ENCODE measurements at regions not wholly inside any gene's neighbourhood (a gene's known extent, or its start where the extent isn't known, plus 50 kb on each side); places are given as distances from the start of the nearest gene placed in this dataset.
"Not testable (repeated sequence)": the region's sequence is repeated elsewhere in the genome, so short reads cannot be mapped to it uniquely, and the experiment has no call there.

GRCh38 chr6:91926827-91927226, 1340.0 kb upstream of the MAP3K7 start:
- DNase-seq (ENCODE audit: low read depth, low spot score), result no peak

- DNase-seq (ENCODE audit: low read depth, low spot score), result no peak
These were observed 1339.5 kb upstream of the MAP3K7 start for GRCh38 chr6:91926361-91926760.

DNA sequence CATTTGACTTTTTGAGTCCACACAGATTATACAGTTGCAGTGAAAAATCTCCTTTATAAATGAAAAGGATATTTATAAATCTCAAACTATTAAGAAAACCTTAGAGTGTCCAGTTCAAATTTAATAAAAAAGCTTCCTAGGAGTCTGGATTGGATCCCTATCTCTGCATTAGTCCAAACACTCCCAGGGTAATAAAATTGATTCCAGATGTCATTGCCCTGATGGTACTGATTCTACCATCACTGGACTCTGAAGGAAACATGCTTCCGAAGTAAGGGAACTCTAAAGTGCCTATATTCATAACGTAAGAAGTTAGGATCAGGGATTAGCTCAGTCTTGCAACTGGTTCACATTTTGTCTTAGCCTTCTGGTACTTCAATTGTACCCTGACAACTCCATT, 1325.1 kb upstream of the MAP3K7 start:
- no peak for DNase-seq (ENCODE audit: low read depth, low spot score)

- DNase-seq (ENCODE audit: low read depth, low spot score), result no peak
These were observed 1317.8 kb upstream of the MAP3K7 start for GRCh38 chr6:91904586-91905164.

GRCh38 chr6:91895599-91896285, 1308.9 kb upstream of the MAP3K7 start:
- DNase-seq (ENCODE audit: low read depth, low spot score), result no peak

DNA sequence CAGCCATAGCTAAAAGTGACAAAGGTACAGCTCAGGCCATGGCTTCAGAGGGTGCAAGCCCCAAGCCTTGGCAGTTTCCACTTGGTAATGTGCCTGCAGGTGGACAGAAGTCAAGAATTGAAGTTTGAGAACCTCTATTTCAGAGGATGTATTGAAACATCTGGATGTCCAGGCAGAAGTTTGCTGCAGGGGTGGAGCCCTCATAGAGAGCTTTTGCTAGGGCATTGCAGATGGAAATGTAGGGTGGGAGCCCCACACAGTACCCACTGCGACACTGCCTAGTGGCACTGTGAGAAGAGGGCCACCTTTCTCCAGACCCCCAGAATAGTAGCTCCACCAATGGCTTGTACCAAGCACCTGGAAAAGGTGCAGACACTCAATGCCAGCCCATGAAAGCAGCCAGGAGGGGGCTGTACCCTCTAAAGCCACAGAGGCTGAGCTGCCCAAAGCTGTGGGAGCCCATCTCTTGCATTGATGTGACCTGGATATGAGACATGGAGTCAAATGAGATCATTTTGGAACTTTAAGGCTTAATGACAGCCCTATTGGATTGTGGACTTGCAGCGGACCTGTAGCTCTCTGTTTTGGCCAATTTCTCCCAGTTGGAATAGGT, 1299.4 kb upstream of the MAP3K7 start:
- no peak for DNase-seq (ENCODE audit: low read depth, low spot score)

GRCh38 chr6:91881791-91882190, 1294.9 kb upstream of the MAP3K7 start:
- not testable (repeated sequence) for DNase-seq (ENCODE audit: low read depth, low spot score)

DNA sequence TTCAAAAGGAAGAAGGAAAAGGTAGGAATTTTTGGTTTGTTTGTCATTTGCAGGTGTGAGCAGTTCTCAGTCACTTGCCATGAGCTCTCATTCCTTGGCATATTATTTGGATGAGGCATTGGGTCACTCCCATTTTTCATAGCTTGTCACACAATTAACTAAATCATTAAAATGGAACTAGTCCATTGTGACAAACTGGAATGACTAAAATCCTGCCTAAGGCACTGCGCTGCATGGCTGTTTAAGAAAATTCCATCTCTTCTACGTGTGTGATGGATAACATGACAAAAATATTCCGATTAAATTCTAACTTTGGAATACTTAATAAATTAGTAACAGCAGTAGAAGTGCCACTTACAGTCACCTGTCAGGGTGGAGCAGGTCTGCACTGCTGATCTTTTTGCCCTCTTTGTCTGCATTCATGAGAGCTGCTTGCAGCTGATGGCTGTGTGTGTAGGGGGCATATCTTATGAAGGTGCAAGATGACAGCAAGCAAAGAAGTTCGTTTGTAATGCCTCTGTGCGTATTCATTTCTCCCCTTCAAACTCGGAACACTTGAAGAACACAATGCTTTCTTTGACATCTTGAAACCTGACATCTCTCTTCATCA, 1292.6 kb upstream of the MAP3K7 start:
- DNase-seq (ENCODE audit: low read depth, low spot score), result no peak

DNA sequence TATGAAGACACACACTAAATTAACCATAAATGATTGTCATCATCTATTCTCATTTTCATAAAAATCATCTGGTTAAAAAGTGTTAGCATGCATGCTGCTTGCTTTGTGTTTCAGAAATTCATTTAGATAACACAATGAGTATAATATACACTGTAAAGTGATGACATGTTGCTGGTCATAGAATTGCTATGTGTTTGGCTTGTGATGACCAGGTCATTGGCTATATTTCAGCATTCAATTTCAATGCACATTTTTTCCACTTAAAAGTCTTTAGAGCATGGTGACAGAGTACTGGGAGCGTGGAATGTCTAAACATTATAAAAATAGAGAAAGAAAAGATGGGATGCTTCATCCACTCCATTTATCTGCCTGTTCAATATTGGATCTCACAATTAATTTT, 1291.1 kb upstream of the MAP3K7 start:
- DNase-seq (ENCODE audit: low read depth, low spot score), result no peak

- DNase-seq (ENCODE audit: low read depth, low spot score), result no peak
These were observed 1288.1 kb upstream of the MAP3K7 start for GRCh38 chr6:91874971-91875370.

DNA sequence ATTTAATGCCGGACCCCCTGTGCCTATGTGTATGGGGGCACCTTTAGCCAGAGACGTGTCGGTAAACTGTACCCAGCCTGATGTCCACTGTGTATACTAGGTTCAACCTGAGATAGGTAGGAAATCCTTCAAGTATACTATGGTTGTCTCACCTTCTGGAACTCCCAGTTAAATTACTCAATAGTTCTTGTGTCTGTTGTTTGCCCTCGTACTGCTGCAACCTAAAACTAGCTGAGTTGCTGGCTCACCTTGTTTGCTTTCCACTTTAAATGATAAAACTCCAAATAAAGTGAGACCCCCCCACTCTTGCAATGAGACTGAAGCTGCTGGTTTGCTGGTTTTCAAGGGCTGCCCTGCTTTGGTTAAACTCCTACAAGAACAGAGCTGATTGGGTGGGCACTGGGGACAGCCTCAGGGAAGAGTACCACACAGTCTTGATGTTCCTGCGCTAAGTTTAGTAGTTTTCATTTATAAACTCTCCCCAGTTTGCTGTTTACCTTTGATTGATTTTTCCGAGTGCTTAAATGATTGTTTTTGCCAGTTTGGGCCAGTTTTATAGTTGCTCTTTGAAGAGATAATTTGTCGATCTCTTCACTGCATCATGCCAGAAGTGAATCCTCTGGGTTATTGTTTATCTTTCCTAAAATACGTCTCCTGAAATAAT, 1281.8 kb upstream of the MAP3K7 start:
- DNase-seq (ENCODE audit: low read depth, low spot score), result no peak

DNA sequence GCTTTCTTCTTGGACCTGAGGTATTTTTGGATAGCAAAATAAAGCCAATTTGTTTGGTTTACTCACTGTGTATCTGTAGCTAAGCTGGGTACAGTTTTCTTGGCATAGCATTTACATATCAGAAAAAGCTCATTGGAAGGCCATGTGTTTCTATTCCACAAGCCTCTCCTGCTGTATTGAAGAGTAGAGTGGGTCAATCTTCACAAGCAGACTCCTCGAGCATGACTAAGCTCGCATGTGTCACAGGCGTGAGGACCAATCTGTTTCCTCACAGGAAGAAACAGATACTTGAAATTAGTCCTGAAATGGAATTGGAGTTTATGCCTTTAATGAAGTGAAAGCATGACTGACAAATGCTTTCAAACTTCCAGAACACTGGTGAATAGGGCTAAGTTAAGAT, 1279.0 kb upstream of the MAP3K7 start:
- DNase-seq (ENCODE audit: low read depth, low spot score), result no peak

DNA sequence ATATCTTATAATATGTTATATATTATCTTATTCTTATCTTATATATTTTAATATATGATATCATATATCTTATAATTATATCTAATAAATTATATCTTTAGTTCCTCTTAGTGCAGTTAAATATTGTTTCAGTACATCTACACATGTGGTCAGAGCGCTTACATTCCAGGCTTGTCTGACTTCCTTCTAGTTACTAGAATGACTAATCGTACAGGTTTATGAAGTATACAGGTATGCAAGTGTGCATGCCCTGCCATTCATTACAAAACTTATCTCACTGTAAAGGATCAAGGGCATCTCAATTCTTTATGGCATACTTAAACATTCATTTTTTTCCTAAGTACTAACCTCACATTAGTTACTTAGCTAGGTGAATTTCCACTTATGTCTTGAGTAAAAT, 1278.0 kb upstream of the MAP3K7 start:
- DNase-seq (ENCODE audit: low read depth, low spot score), result no peak

DNA sequence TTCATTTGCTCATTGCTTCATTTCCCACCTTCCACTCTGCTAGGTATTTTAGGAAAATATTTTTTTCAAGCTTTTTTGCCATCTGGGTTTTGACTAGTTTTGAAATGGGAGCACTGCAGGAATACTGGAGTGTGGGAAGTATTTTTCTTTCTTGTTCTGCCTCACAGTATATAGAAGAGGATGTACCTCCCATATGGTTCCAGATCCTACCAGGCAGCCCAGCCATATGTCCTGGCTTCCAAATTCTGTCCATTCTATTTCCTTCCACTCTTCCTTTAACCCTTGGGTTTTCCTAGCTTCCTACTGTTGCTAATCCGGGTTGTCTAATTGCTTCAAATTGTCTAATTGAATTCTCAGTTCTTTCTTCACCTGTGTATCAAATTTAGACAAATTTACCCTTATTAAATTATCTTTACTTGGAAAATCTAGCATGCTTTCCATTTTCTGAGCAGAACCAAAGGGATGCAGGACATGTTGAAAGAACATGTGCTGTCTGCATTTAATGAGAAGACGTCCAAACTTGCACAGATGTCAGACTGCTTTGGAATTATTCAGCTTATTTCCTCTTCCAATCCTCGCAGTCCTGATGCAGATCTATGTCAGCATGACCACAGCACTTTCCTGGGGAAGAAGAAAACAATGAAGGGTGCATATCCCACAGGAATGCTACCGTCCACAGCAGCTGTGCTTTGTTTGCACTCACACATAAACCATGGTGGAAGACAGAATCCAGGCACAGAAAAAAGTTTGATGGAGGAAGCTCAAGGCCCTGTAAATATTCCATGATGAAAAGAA, 1273.9 kb upstream of the MAP3K7 start:
- no peak for DNase-seq (ENCODE audit: low read depth, low spot score)

DNA sequence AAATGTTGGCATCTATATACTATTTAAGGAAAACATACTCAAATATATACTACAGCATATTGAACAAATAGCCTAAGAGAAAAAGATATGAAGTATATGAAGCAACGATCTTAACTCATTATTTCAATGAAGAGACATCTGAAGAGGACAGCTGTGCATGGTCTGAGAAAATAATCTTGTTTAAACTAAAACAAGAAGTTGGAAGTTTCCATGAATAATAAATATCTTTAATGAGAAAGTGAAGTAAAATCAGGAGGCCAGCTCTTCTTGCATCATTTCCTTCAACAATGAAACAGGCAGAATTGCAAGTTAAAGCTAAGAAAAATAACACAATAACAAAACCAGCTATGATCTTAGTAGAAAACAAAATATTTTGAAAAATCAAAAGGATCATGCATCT, 1265.4 kb upstream of the MAP3K7 start:
- DNase-seq (ENCODE audit: low read depth, low spot score), result no peak

DNA sequence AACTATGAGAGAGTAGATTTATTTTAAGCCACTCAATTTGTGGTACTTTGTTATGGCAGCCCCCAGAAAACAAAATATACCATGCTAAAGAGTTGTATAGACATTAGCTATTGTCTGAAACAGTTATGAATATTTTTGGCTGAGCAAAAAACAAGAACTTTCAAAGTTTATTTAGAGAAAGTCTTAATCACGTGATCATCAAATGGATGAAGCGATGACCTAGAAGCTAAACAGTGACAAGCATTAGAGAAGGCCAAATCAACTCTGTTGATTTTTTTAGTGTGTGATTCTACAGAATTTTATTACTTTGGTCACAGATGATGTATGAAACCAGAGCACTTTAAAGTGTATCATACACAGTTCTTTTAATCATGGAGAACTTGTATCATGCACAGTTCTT, 1247.9 kb upstream of the MAP3K7 start:
- DNase-seq (ENCODE audit: low read depth, low spot score), result no peak

GRCh38 chr6:91827151-91827550, 1240.3 kb upstream of the MAP3K7 start:
- DNase-seq (ENCODE audit: low read depth, low spot score), result no peak

GRCh38 chr6:91826128-91826527, 1239.3 kb upstream of the MAP3K7 start:
- DNase-seq (ENCODE audit: low read depth, low spot score), result no peak

DNA sequence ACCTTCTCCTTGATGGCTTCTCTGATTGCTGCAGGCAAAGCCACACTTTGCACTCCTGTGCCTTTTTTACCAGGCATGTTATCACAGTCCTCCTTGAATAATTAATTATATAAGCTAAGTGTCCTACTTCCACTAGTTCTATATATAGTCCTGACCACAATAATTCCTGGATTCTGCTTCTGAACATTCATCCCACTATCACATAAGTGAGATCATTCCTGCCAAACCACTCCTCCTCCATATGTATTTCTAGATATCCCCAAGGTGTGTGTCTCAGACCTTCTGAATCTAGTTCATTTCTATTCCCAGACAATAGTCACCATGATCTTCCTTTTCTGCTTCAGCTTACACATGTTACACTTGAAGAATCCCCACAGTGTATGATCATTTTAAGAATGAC, 1237.5 kb upstream of the MAP3K7 start:
- no peak for DNase-seq (ENCODE audit: low read depth, low spot score)

DNA sequence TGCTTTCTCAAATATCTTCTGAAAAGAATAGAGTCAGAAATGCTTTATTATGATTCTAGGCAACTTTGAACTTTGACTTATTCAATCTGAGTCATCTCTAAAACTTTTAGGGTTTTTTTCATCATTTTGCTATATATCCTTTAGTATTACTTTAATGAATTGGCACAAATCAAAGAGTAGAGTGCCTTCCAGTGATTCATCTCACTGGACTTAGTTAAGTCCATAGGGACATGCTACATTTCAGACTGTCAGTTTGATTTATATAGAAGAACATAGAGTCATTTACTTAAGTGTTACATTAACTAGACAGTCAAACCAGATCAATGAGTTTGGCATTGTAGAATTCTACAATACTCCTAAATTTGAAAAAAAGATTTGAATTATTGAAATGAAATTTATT, 1235.7 kb upstream of the MAP3K7 start:
- DNase-seq (ENCODE audit: low read depth, low spot score), result no peak

GRCh38 chr6:91816335-91816734, 1229.5 kb upstream of the MAP3K7 start:
- DNase-seq (ENCODE audit: low read depth, low spot score), result no peak

GRCh38 chr6:91813641-91814040, 1226.8 kb upstream of the MAP3K7 start:
- DNase-seq (ENCODE audit: low read depth, low spot score), result no peak
